ENCODE measurements at regions not wholly inside any gene's neighbourhood (a gene's known extent, or its start where the extent isn't known, plus 50 kb on each side); places are given as distances from the start of the nearest gene placed in this dataset.

GRCh38 chr7:115805458-115805857 is 225.1 kb downstream of the TFEC start (continued):
- no peak for TF ChIP-seq CHD7 (IDR thresholded peaks at IDR 0.05; ENCODE audit: insufficient replicate concordance, low read length)
- TF ChIP-seq SUZ12 (IDR thresholded peaks at IDR 0.05; ENCODE audit: low read length): no peak
- TF ChIP-seq SIN3A (conservative IDR thresholded peaks at IDR 0.05 in 1 of 2, IDR thresholded peaks at IDR 0.05 in 1 of 2; ENCODE audit: low read depth in 1 of 2, low read length in 2 of 2): no peak
- TF ChIP-seq NANOG (IDR thresholded peaks at IDR 0.05; ENCODE audit: insufficient read depth, low read depth, low read length, poor library complexity, severe bottlenecking): no peak
